ENCODE measurements at regions not wholly inside any gene's neighbourhood (a gene's known extent, or its start where the extent isn't known, plus 50 kb on each side); places are given as distances from the start of the nearest gene placed in this dataset.

GRCh38 chr3:94665922-94666321 is 603.1 kb downstream of the NSUN3 start:
- no peak for TF ChIP-seq CTCF (conservative IDR thresholded peaks at IDR 0.05; ENCODE audit: low read depth in 2 of 2)
- no peak for TF ChIP-seq EZH2 (IDR thresholded peaks at IDR 0.05; ENCODE audit: low read depth, unreplicated experiment)
- no peak for TF ChIP-seq EZH2phosphoT487 (IDR thresholded peaks at IDR 0.05; ENCODE audit: unreplicated experiment)
- TF ChIP-seq POLR2AphosphoS5 (IDR thresholded peaks at IDR 0.05; ENCODE audit: low read depth), result no peak

Measured in GM23338 (cell line).